HEK293T (cell line): ENCODE measurements at regions not wholly inside any gene's neighbourhood (a gene's known extent, or its start where the extent isn't known, plus 50 kb on each side); places are given as distances from the start of the nearest gene placed in this dataset.

ENCODE experiments used
- CTCF ChIA-PET: fragments of 350-600 bp; formaldehyde crosslinking; extraction: SDS; loops from one replicate; lab custom pipeline; 2021; ENCODE audit warnings: antibody characterized with exemption, inconsistent platforms; lab: Yijun Ruan, JAX
- POLR2A ChIA-PET: fragments of 350-600 bp; formaldehyde crosslinking; extraction: SDS; loops from one replicate; lab custom pipeline; 2020; ENCODE audit warnings: antibody characterized with exemption, inconsistent platforms; lab: Yijun Ruan, JAX
- DNase-seq: peaks from one replicate; pipeline ENCODE4 v3.0.0; 2012; ENCODE audit warnings: mixed read lengths; ENCODE audit errors: extremely low spot score
- ARNT ChIP-seq: fragments of 450-650 bp; IDR thresholded peaks from 2 replicates; pipeline ENCODE4 v1.6.1; 2017; ENCODE audit warnings: mild to moderate bottlenecking
- BHLHE40 ChIP-seq: fragments of 450-650 bp; IDR thresholded peaks from 2 replicates; pipeline ENCODE4 v1.6.1; 2016; ENCODE audit warnings: mild to moderate bottlenecking, moderate library complexity, borderline replicate concordance
- CTBP1 ChIP-seq: fragments of 450-650 bp; IDR thresholded peaks from 2 replicates; pipeline ENCODE4 v1.6.1; 2016; ENCODE audit warnings: borderline replicate concordance
- ELF4 ChIP-seq: fragments of 450-650 bp; IDR thresholded peaks from 2 replicates; pipeline ENCODE4 v1.6.1; 2017; ENCODE audit warnings: antibody characterized with exemption
- FOXA1 ChIP-seq: fragments of 450-650 bp; IDR thresholded peaks from 2 replicates; pipeline ENCODE4 v1.6.1; 2016; ENCODE audit warnings: mild to moderate bottlenecking
- FOXK2 ChIP-seq: fragments of 450-650 bp; IDR thresholded peaks from 2 replicates; pipeline ENCODE4 v1.6.1; 2016; ENCODE audit warnings: mild to moderate bottlenecking
- FOXM1 ChIP-seq: fragments of 450-650 bp; IDR thresholded peaks from 2 replicates; pipeline ENCODE4 v1.6.1; 2017; ENCODE audit warnings: mild to moderate bottlenecking, borderline replicate concordance
- HDGF ChIP-seq: fragments of 450-650 bp; IDR thresholded peaks from 2 replicates; pipeline ENCODE4 v1.6.1; 2017; ENCODE audit warnings: antibody characterized with exemption, borderline replicate concordance
- L3MBTL2 ChIP-seq: fragments of 450-650 bp; conservative IDR thresholded peaks from 2 replicates; pipeline ENCODE4 v1.6.1; 2016; ENCODE audit warnings: mild to moderate bottlenecking
- LEF1 ChIP-seq: fragments of 450-650 bp; IDR thresholded peaks from 2 replicates; pipeline ENCODE4 v1.6.1; 2017; ENCODE audit warnings: mild to moderate bottlenecking, borderline replicate concordance
- NFRKB ChIP-seq: fragments of 450-650 bp; IDR thresholded peaks from 2 replicates; pipeline ENCODE4 v1.6.1; 2016; ENCODE audit warnings: mild to moderate bottlenecking, moderate library complexity
- SP1 ChIP-seq: fragments of 450-650 bp; IDR thresholded peaks from 2 replicates; pipeline ENCODE4 v1.6.1; 2017
- SUZ12 ChIP-seq: fragments of 450-650 bp; IDR thresholded peaks from 2 replicates; pipeline ENCODE4 v1.6.1; 2016; ENCODE audit warnings: mild to moderate bottlenecking
- TARDBP ChIP-seq: fragments of 450-650 bp; IDR thresholded peaks from 2 replicates; pipeline ENCODE4 v1.6.1; 2016
- ZNF384 ChIP-seq: fragments of 450-650 bp; IDR thresholded peaks from 2 replicates; pipeline ENCODE4 v1.6.1; 2016
- TF ChIP-seq, protein P1 (sequence below): fragments of 450-650 bp; IDR thresholded peaks from 2 replicates; pipeline ENCODE4 v1.6.1; 2016

DNA sequence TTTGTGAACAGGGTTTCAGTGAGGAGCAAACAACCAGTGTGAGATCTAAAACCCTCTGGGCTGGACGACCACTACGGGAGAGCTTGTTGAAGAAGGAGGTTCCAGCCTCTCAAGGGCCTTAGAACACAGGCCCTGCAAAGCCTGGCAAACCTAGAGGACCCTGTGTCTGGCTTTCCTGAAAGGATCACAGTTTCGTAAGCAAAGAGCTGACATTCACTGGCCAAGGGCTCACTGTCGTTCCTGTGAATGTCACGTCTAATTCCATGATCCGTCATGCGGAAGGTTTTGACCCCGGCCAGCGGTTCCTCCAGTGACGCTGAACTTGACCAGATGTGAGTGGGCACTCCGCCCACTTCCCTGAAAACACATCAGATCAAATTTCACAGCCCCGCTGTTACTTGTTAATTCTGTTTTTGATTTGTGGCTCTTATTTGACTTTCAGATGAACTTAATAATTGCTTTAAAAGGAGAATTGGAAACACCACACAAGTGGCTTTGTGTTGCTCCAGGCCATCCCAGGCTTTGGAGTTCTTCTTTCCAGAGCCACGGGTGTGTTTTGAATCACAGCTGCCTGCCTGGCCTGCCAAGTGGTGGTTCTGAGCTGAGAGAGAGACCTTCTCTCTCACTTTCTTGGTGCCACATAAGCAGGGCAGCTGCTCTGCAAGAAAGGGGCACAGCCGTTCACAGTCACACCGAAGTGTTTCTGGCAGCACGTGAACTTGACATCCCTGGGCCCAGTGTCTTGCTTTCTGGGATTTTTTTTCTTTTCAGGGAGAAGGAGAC lies 308.4 kb downstream of the NDUFA10 start:
- POLR2A ChIA-PET = no interaction called here
- DNase-seq = no peak
- CTCF ChIA-PET = no interaction called here
- TF ChIP-seq TARDBP (no peak), HDGF (no peak), ARNT (no peak), LEF1 (no peak), BHLHE40 (no peak), NFRKB (no peak), L3MBTL2 (no peak), ELF4 (no peak), FOXM1 (no peak), CTBP1 (no peak), FOXA1 (no peak), FOXK2 (no peak)
- TF ChIP-seq, protein P1, sequence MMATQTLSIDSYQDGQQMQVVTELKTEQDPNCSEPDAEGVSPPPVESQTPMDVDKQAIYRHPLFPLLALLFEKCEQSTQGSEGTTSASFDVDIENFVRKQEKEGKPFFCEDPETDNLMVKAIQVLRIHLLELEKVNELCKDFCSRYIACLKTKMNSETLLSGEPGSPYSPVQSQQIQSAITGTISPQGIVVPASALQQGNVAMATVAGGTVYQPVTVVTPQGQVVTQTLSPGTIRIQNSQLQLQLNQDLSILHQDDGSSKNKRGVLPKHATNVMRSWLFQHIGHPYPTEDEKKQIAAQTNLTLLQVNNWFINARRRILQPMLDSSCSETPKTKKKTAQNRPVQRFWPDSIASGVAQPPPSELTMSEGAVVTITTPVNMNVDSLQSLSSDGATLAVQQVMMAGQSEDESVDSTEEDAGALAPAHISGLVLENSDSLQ = no peak

DNA sequence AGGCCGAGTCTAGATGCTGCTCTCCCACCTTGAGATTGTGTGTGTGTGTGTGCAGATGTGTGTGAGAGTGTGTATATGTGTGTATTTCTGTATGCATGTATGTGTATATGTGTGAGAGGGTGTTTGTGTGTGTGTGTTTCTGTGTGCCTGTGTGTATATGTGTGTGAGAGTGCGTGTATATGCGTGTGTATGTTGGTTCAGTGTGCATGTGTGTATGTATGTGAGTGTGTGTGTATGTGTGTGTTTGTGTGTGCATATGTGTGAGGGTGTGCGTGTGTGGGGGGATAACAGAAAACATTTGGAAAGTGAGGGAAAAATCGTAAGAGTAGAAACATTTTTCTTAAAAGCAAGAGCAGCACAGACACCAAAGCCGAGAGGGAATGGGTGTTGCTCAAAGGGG lies 309.1 kb downstream of the NDUFA10 start:
- TF ChIP-seq CTBP1 = no peak
- TF ChIP-seq FOXM1 = no peak
- TF ChIP-seq SP1 = no peak
- no peak for TF ChIP-seq SUZ12
- TF ChIP-seq HDGF = no peak
- TF ChIP-seq, protein P1 = no peak
- TF ChIP-seq NFRKB = no peak
- no peak for TF ChIP-seq L3MBTL2
- TF ChIP-seq FOXK2 = no peak
- TF ChIP-seq ZNF384 = no peak
- TF ChIP-seq BHLHE40 = no peak
- TF ChIP-seq ARNT = no peak
- no peak for TF ChIP-seq TARDBP
- no peak for TF ChIP-seq FOXA1
- ChIA-PET CTCF (no interaction called here), POLR2A (no interaction called here)
- DNase-seq = no peak

DNA sequence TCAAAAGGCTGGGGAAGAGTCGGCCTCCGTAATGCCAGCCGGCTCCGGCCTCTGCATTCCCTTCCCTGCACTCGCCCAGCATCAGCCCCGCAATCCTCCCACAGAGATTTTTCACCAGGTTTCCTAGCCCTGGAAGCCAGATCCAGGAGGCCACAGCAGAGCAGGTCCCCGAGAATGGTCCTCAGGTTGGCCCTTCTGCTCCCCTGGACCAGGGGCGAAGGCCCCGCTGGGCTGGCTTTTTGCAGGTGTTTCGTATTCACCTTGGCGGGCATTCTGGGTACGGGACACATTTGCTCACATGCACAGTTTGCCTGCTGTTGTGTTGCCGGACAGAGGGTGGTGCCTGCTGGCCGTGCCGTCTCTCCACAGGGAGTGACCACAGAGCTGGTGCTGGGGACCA lies 309.5 kb downstream of the NDUFA10 start:
- POLR2A ChIA-PET = no interaction called here
- TF ChIP-seq FOXK2 = no peak
- no peak for TF ChIP-seq CTBP1
- TF ChIP-seq LEF1 = no peak
- no peak for TF ChIP-seq HDGF
- TF ChIP-seq ZNF384 = no peak
- no peak for TF ChIP-seq BHLHE40
- no peak for TF ChIP-seq SP1
- no peak for TF ChIP-seq NFRKB
- no peak for TF ChIP-seq ARNT
- no peak for TF ChIP-seq FOXM1
- no peak for TF ChIP-seq ELF4
- TF ChIP-seq L3MBTL2 = no peak
- TF ChIP-seq, protein P1 = no peak
- no peak for TF ChIP-seq FOXA1
- TF ChIP-seq TARDBP = no peak
- TF ChIP-seq SUZ12 = no peak
- CTCF ChIA-PET = interaction anchor here (0.7 kb wide), 1 partner anchor 14 kb away, joined by 3 read pairs; no protein-coding TSS in a partner anchor
- DNase-seq = no peak

DNA sequence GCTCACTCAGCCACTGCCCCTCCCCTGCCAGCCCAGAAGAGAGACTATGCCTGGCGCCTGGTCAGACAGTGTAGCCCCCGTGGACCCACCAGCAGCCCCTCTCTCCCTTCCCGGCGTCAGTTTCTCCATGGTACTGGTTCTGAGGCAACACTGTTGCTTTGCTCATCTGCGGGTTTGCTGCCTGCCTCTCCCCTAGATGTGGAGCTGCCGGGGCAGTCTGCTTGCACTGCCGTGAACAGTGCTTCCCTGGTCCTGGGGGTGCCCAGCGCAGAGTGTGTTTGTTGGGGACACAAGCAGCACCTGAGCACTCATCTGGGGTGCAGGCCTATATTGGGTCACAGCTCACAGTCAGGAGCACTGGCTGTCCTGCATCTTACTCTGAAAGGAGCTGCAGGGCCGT lies 309.9 kb downstream of the NDUFA10 start:
- no peak for TF ChIP-seq FOXA1
- TF ChIP-seq L3MBTL2 = no peak
- no peak for TF ChIP-seq HDGF
- TF ChIP-seq FOXK2 = no peak
- no peak for TF ChIP-seq LEF1
- no peak for TF ChIP-seq FOXM1
- no peak for TF ChIP-seq SP1
- no peak for TF ChIP-seq BHLHE40
- no peak for TF ChIP-seq NFRKB
- POLR2A ChIA-PET = no interaction called here
- CTCF ChIA-PET = interaction anchor here (0.7 kb wide), 1 partner anchor 14 kb away, joined by 3 read pairs; no protein-coding TSS in a partner anchor
- DNase-seq = no peak

DNA sequence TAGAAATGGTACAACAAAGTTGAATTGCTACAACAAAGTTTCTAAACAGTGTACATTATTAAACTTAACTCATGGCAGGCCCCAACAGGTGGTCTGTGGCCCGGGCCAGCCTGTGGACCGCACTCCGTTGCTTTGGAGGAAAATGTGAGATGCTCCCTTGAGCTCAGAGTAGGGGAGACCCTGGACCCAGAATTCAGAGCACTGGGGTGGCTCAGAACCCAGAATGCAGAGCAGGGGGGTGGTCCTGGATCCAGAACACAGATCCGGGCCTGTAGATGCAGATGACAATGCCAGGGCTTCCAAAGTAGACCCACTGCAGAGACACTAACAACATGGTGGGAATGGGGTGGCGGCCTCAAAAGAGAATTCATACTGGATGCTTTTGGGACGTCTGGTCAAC lies 311.0 kb downstream of the NDUFA10 start:
- POLR2A ChIA-PET = no interaction called here
- TF ChIP-seq SP1 (no peak), BHLHE40 (no peak), CTBP1 (no peak), TARDBP (no peak), FOXA1 (no peak), LEF1 (no peak), ELF4 (no peak)
- TF ChIP-seq, protein P1 = no peak
- no peak for DNase-seq
- CTCF ChIA-PET = no interaction called here
